ENCODE measurements at regions not wholly inside any gene's neighbourhood (a gene's known extent, or its start where the extent isn't known, plus 50 kb on each side); places are given as distances from the start of the nearest gene placed in this dataset.

DNA sequence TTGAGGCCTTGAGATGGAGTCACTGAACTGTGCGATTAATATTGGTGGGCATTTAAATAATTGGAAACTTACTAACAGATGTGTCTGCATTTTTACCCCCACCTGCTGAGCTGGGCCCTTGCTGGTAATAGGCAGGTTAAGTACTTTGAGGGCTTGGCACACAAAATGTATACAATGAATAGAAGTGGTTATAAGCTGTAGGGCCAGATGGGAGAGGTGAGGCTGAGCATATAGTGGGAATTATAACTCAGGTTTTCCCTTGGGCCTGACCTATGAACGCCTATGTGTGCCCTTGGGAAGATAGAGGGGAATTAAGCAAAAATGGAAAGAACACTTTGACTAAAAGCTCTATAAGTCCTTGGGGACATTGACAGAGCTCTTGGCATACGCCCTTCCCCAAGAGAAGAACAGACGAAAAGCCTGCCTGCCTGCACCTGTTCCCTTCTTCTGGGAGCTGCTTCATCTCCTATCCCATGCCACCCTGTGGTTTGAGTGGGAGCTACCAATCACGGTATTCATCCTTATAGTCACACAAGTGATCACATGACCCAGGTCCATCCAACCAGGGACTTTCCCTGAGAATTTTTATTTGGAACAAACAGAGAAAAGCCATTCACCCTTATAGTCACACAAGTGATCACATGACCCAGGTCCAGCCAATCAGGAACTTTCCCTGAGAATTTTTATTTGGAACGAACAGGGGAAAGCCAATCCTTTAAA lies 260.7 kb upstream of the CSF3R start:
- TF ChIP-seq, protein P1, sequence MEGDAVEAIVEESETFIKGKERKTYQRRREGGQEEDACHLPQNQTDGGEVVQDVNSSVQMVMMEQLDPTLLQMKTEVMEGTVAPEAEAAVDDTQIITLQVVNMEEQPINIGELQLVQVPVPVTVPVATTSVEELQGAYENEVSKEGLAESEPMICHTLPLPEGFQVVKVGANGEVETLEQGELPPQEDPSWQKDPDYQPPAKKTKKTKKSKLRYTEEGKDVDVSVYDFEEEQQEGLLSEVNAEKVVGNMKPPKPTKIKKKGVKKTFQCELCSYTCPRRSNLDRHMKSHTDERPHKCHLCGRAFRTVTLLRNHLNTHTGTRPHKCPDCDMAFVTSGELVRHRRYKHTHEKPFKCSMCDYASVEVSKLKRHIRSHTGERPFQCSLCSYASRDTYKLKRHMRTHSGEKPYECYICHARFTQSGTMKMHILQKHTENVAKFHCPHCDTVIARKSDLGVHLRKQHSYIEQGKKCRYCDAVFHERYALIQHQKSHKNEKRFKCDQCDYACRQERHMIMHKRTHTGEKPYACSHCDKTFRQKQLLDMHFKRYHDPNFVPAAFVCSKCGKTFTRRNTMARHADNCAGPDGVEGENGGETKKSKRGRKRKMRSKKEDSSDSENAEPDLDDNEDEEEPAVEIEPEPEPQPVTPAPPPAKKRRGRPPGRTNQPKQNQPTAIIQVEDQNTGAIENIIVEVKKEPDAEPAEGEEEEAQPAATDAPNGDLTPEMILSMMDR (IDR thresholded peaks at IDR 0.05; ENCODE audit: low read depth, low read length) = no peak
- in situ Hi-C loops (cut with HindIII; ENCODE audit: low sequenced_read_pairs) = no loop called here
- no peak for DNase-seq (ENCODE audit: low read depth, low spot score)
- H3K4me3 ChIP-seq (ENCODE audit: low read depth, low read length) = no peak overlapping the region

DNA sequence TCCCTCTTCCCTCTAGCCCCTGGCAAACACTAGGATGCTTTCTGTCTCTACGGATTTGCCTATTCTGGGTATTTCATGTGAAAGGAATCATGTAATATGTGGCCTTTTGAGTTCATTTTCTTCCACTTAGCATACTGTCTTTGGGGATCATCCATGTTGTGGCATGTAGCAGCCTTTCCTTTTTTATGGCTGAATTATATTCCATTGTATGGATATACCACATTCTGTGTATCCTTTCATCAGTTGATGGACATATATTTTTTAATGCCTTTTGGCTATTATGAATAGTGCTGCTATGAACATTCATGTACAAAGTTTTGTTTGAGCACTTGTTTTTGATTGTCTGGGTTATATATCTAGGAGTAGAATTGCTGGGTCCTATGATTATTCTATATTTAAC lies 258.4 kb upstream of the CSF3R start:
- in situ Hi-C loops (cut with HindIII; ENCODE audit: low sequenced_read_pairs) = no loop called here
- TF ChIP-seq, protein P1 (IDR thresholded peaks at IDR 0.05; ENCODE audit: low read depth, low read length) = no peak
- DNase-seq (ENCODE audit: low read depth, low spot score) = no peak
- H3K4me3 ChIP-seq (ENCODE audit: low read depth, low read length) = no peak overlapping the region

DNA sequence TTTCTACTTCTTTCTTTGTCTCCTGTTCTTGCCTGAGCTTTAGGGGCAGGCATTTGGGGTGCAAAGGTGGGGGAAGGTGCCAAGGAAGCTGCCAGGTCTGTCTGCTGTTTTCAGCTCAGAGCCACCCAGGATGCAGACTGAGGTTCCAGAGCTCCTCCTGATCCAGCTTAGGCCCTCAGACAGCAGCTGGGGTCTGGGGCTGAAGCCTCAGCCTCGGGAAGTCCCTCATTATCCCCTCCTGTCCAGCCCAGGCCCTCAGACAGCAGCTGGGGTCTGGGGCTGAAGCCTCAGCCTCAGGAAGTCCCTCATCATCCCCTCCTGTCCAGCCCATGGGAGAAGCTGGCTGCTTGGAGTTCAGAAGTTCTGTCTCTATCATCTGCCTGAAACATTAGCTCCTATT lies 257.7 kb upstream of the CSF3R start:
- TF ChIP-seq, protein P1 (IDR thresholded peaks at IDR 0.05; ENCODE audit: low read depth, low read length) = no peak
- H3K4me3 ChIP-seq (ENCODE audit: low read depth, low read length) = no peak overlapping the region
- DNase-seq (ENCODE audit: low read depth, low spot score) = no peak
- in situ Hi-C loops (cut with HindIII; ENCODE audit: low sequenced_read_pairs) = no loop called here

DNA sequence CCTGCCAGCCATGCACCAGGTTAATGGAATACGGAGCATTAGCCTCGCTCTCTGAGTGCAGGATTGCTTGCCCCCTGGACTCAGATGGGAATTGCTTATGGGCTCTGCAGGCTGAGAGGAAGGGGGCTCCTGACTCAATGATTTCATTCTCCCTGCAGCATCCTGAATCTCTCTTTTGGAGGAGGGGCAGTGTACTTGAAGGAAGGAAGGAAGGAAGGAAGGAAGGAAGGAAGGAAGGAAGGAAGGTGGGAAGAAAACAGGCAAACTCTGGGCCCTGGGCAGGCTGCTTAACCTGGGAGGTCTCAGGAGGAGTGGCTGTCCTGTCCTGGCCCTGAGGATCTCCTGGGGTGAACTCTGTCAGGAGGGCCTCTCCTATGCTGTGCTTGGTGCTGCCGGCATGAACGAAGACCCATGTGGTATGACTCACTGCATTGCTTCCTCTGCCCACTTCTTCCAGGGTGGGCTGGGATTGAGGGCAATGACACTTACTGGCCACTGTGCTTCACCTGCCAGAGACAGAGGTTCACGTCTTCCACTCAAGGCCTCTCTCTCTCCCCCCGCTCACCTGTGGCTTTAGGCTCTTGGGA lies 257.1 kb upstream of the CSF3R start:
- TF ChIP-seq, protein P1 (IDR thresholded peaks at IDR 0.05; ENCODE audit: low read depth, low read length) = no peak
- H3K4me3 ChIP-seq (ENCODE audit: low read depth, low read length) = no peak overlapping the region
- no peak for DNase-seq (ENCODE audit: low read depth, low spot score)
- in situ Hi-C loops (cut with HindIII; ENCODE audit: low sequenced_read_pairs) = no loop called here

DNA sequence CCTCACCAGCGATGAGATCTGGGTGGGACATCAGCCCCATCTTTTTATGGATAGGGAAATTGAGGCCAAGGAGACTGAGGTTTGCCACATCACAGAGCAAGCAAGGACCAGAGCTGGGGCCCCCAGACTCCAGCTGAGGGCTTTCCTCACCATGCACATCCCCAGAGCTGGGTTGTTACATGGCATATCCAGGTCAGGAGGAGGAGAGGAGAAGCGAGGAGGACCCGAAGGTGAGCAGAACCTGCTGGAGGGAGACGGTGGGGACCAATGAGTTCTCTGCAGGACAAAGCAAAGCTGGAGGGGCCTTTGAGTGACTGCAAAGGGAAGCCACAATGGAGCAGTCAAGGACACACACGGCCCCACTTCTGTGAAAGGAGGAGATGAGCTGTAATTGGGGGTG lies 255.5 kb upstream of the CSF3R start:
- TF ChIP-seq, protein P1 (IDR thresholded peaks at IDR 0.05; ENCODE audit: low read depth, low read length) = no peak
- DNase-seq (ENCODE audit: low read depth, low spot score) = no peak
- in situ Hi-C loops (cut with HindIII; ENCODE audit: low sequenced_read_pairs) = no loop called here
- no peak overlapping the region for H3K4me3 ChIP-seq (ENCODE audit: low read depth, low read length)

DNA sequence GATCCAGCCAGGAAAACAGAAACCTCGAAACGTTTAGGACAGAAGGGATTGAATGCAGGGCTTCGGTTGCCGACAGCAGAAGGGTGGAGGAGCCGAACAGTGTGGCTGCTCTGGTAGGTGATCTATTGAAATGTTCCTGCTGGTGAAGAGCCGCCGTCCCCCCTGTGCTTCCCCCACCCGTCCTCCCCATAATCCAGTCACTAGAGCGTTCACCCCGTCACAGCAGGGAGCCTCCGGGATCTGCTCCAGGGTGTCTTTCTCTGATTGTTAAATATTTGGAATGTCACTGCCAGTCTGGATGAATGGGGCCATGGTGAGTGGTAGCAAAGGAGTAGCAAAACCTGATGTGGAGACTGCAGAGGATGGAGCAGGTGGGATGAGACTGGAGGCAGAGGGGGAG lies 255.1 kb upstream of the CSF3R start:
- in situ Hi-C loops (cut with HindIII; ENCODE audit: low sequenced_read_pairs) = no loop called here
- no peak for DNase-seq (ENCODE audit: low read depth, low spot score)
- no peak overlapping the region for H3K4me3 ChIP-seq (ENCODE audit: low read depth, low read length)
- TF ChIP-seq, protein P1 (IDR thresholded peaks at IDR 0.05; ENCODE audit: low read depth, low read length) = no peak
